Heart right ventricle (tissue), 16 donors: ENCODE measurements at regions not wholly inside any gene's neighbourhood (a gene's known extent, or its start where the extent isn't known, plus 50 kb on each side); places are given as distances from the start of the nearest gene placed in this dataset.

ENCODE experiments used
- ATAC-seq, 8 donors: fragments of 200-7000 bp; cut with Tn5 transposase; one replicate each; pipeline ENCODE4 v1.9.1; 2020; ENCODE audit warnings: mild to moderate bottlenecking in 8 of 8, moderate library complexity in 8 of 8, moderate number of reproducible peaks in 1 of 8
- DNase-seq, 2 donors: peaks; one replicate each; pipeline ENCODE4 v3.0.0-alpha.2; 2020
- H3K27ac ChIP-seq, 10 donors: fragments of 200-600 bp; sonication (generic) in 2 of 10; one replicate each; pipeline versions ENCODE4 v1.5.0 to v1.8.0; 2020 to 2022; ENCODE audit warnings: mild to moderate bottlenecking in 3 of 10
- H3K27me3 ChIP-seq, 7 donors: fragments of 200-600 bp; one replicate each; pipeline ENCODE4 v1.8.0; 2021 to 2022; ENCODE audit warnings: mild to moderate bottlenecking in 2 of 7
- H3K36me3 ChIP-seq, 9 donors: fragments of 200-600 bp; sonication (generic) in 1 of 9; one replicate each; pipeline versions ENCODE4 v1.5.0 to v1.8.0; 2020 to 2022; ENCODE audit warnings: mild to moderate bottlenecking in 2 of 9
- H3K4me1 ChIP-seq, 9 donors: fragments of 200-600 bp; sonication (generic) in 1 of 9; one replicate each; pipeline versions ENCODE4 v1.5.0 to v1.8.0; 2020 to 2022; ENCODE audit warnings: mild to moderate bottlenecking in 4 of 9
- H3K4me3 ChIP-seq, 10 donors: fragments of 200-600 bp; sonication (generic) in 2 of 10; one replicate each; pipeline versions ENCODE4 v1.5.0 to v1.8.0; 2020 to 2022; ENCODE audit warnings: mild to moderate bottlenecking in 7 of 10, moderate library complexity in 2 of 10
- H3K9me3 ChIP-seq, 11 donors: fragments of 200-600 bp in 10 of 11; sonication (generic) in 2 of 11; one replicate each; pipeline versions ENCODE4 v1.5.0 to v1.8.0; 2013 to 2022; ENCODE audit warnings: mild to moderate bottlenecking in 2 of 11, control low read depth in 1 of 11, moderate library complexity in 1 of 11
- WGBS, 2 donors: extraction: QIAGEN DNeasy Blood & Tissue Kit; methylation state at CpG; one replicate each; pipeline ENCODE4 v1.1.7; 2013; ENCODE audit warnings: inconsistent platforms in 1 of 2; 5-methylcytosine and 5-hydroxymethylcytosine counted together
- intact Hi-C, 10 donors: fragments of 100-400 bp; cut with DNase I; formaldehyde crosslinking; loops; one replicate each; pipeline versions ENCODE4 v1.11.1 to v1.14.2; 2022
- TF ChIP-seq, protein P1 (sequence below), 9 donors: fragments of 200-600 bp; sonication (generic) in 2 of 9; IDR thresholded peaks; one replicate each; pipeline versions ENCODE4 v1.5.0 to v1.8.0; 2021 to 2022; ENCODE audit warnings: antibody characterized with exemption in 9 of 9, mild to moderate bottlenecking in 5 of 9, moderate library complexity in 1 of 9
- donor health status: Arrhythmogenic right ventricular cardiomyopathy.
- donor health status: ischemic (EF 13 %, LVEDD 7.1; RV severe dilation, severe dysfunction).
- donor health status: healthy with polysubstance abuse.
- donor health status: DM: no; HTN: yes; CAD: no.
- donor health status: DM: no; HTN: no; CAD: no.
- donor health status: ischemic (EF 25% LVEDD 6.9; RV normal size, moderate dysfunction).
- donor health status: ischemic (EF 25% LVEDD 5.7; RV mildly dilated, moderate dysfunction).
- donor health status: healthy.
- donor health status: DM: yes; HTN: yes; CAD: no.
- donor health status: Ischemic cardiomyopathy.
- donor health status: ischemic (EF 35%, LVEDD 5.7; RV mildly dilated, moderate dysfunction).
- donor health status: nonischemic (EF 11% LVEDD 7.7; RV severe dilation, severe dysfunction).
- donor health status: DM: yes; HTN: yes; CAD: no.
- donor health status: PGD.
- donor health status: ischemic (EF 29% LVEDD 5.4; RV normal size, mild dysfunction).
- donor health status: nonischemic (EF 23%, LVEDD 6.1; RV moderate dilation, normal function).

DNA sequence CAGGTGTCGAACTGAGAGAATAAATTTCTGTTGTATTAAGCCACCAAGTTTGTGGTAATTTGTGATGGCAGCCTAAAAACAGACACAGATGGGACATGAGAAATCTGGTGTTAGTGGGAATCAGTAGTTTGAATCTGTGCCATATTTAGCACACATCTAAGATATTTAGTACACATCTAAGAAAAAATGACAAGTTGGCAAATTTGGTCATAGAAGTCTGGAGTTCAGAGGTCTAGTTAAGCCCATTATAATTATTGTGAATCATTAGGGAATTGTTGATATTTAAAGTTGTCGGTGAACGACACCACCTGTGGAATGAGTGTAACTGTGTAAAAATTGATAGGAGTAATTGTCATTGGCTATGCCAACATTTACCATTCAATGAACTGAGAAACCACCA lies 1138.8 kb upstream of the TMEFF2 start:
- WGBS, 2 donors = 90 to 93% methylated on average over 3 of the region's 3 CpGs
- H3K36me3 ChIP-seq = no peaks in the 10 kb centered on the region
- DNase-seq (no peak), ATAC-seq (no peak)
- H3K27ac ChIP-seq = no peak overlapping the region
- no peak overlapping the region for H3K4me3 ChIP-seq
- TF ChIP-seq, protein P1, sequence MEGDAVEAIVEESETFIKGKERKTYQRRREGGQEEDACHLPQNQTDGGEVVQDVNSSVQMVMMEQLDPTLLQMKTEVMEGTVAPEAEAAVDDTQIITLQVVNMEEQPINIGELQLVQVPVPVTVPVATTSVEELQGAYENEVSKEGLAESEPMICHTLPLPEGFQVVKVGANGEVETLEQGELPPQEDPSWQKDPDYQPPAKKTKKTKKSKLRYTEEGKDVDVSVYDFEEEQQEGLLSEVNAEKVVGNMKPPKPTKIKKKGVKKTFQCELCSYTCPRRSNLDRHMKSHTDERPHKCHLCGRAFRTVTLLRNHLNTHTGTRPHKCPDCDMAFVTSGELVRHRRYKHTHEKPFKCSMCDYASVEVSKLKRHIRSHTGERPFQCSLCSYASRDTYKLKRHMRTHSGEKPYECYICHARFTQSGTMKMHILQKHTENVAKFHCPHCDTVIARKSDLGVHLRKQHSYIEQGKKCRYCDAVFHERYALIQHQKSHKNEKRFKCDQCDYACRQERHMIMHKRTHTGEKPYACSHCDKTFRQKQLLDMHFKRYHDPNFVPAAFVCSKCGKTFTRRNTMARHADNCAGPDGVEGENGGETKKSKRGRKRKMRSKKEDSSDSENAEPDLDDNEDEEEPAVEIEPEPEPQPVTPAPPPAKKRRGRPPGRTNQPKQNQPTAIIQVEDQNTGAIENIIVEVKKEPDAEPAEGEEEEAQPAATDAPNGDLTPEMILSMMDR (IDR thresholded peaks at IDR 0.05) = no peak
- H3K4me1 ChIP-seq = no peaks in the 10 kb centered on the region
- intact Hi-C loops = no loop called here
- no peaks in the 10 kb centered on the region for H3K27me3 ChIP-seq
- H3K9me3 ChIP-seq = no peaks in the 10 kb centered on the region

DNA sequence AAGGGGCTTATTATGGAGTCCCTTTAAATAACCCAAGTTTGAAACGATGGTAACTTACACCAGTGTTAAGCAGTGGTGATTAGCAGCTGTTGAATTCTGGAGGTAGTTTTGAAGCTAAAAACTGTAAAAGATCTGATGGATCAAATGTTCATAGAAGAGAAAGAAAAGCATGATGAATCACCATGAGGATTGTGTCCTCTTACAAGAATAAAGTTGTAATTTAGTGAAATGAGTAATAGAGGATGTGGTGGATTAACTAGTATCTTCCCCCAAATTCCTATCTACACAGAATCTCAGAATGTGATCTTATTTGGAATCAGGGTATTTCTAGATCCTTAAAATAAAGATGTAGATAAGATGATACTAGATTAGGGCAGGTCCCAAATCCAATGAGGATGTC lies 1138.2 kb upstream of the TMEFF2 start:
- no peak for ATAC-seq
- H3K4me3 ChIP-seq = no peak overlapping the region
- no peaks in the 10 kb centered on the region for H3K9me3 ChIP-seq
- no peaks in the 10 kb centered on the region for H3K4me1 ChIP-seq
- DNase-seq = no peak
- H3K27ac ChIP-seq = no peak overlapping the region
- no peaks in the 10 kb centered on the region for H3K36me3 ChIP-seq
- WGBS, 2 donors = 63 to 68% methylated on average over 1 of the region's 1 CpG
- TF ChIP-seq, protein P1 (IDR thresholded peaks at IDR 0.05) = no peak
- no peaks in the 10 kb centered on the region for H3K27me3 ChIP-seq
- intact Hi-C loops = no loop called here

DNA sequence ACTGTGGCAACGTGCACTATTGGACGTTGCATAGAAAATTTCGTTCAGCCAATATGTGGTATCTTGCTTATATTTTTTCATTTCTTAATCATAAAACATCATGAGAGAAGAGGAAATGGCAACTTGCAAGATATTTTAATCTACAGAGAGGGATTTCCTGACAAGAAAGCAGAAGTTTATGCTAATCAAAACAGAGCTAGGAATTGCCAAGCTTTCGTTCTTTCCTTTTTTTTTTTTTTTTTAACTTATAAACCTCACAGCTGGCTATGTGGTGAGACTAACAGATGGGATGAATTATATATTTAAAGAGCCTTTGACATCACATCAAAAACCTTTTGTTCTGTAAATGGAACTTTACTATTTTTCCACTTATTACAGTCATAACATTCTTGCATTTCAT lies 1136.9 kb upstream of the TMEFF2 start:
- WGBS, 2 donors = 53 to 54% methylated on average over 4 of the region's 4 CpGs
- Histone ChIP-seq H3K4me3 (no peak overlapping the region), H3K36me3 (no peaks in the 10 kb centered on the region), H3K27me3 (no peaks in the 10 kb centered on the region), H3K27ac (no peak overlapping the region), H3K9me3 (no peaks in the 10 kb centered on the region), H3K4me1 (no peaks in the 10 kb centered on the region)
- ATAC-seq = no peak
- TF ChIP-seq, protein P1 (IDR thresholded peaks at IDR 0.05) = no peak
- no peak for DNase-seq
- intact Hi-C loops = no loop called here

DNA sequence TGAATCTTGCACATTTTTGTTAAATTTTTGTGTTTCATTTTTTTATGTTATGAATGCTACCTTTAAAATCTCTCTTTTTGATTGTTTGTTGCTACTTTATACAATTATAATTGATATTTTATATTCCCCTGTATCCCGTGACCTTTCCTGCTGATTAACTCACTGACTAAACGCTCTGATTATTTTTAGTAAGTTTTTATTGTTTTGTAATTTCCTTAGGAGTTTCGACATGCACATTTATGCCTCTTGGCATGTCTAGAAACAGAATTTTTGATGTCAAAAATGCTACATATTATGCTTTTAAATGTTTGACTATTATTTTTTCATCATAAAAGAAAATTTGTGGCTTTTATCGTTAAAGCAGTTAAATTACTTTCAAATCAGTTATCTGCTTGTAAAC lies 1131.6 kb upstream of the TMEFF2 start:
- DNase-seq (no peak), ATAC-seq (no peak)
- WGBS, 2 donors = 67 to 68% methylated on average over 4 of the region's 4 CpGs
- H3K27me3 ChIP-seq = no peaks in the 10 kb centered on the region
- intact Hi-C loops = no loop called here
- H3K27ac ChIP-seq = no peak overlapping the region
- H3K4me1 ChIP-seq = peaks cover 0 to 4% (median 0%) of the 10 kb centered on the region in 9 donors
- no peaks in the 10 kb centered on the region for H3K9me3 ChIP-seq
- no peak overlapping the region for H3K4me3 ChIP-seq
- no peaks in the 10 kb centered on the region for H3K36me3 ChIP-seq
- TF ChIP-seq, protein P1 (IDR thresholded peaks at IDR 0.05) = no peak
